Keratinocyte (primary cell): ENCODE measurements at regions not wholly inside any gene's neighbourhood (a gene's known extent, or its start where the extent isn't known, plus 50 kb on each side); places are given as distances from the start of the nearest gene placed in this dataset.

Source experiments
- DNase-seq: peaks from one replicate; pipeline ENCODE4 v3.0.0-alpha.2; 2011; ENCODE audit warnings: low read depth, missing footprints, low spot score
- FAIRE-seq: peaks from 2 replicates; lab custom pipeline; 2011; peaks lifted over from hg19 to GRCh38; lab: Jason Lieb, UNC
- H2AFZ ChIP-seq: 2 replicates; pipeline ENCODE4 v1.6.0; 2012; ENCODE audit warnings: low read length, control low read depth, inconsistent platforms; ENCODE audit not compliant: control insufficient read depth
- H3K27ac ChIP-seq: 2 replicates; pipeline ENCODE4 v1.5.1; 2011; ENCODE audit warnings: low read length; ENCODE audit not compliant: control insufficient read depth, insufficient read depth
- H3K27me3 ChIP-seq: 3 replicates; pipeline ENCODE4 v1.6.0; 2011; ENCODE audit warnings: low read length; ENCODE audit not compliant: control insufficient read depth, insufficient read depth; ENCODE audit errors: extremely low read depth
- H3K36me3 ChIP-seq, 2 experiments: 2 replicates in 1 of 2; 3 replicates in 1 of 2; pipeline ENCODE4 v1.5.1; 2011; ENCODE audit warnings: low read length in 2 of 2, mild to moderate bottlenecking in 1 of 2; ENCODE audit not compliant: control insufficient read depth in 2 of 2, insufficient read depth in 2 of 2; ENCODE audit errors: extremely low read depth in 1 of 2
- H3K4me1 ChIP-seq: 3 replicates; pipeline ENCODE4 v1.5.1; 2011; ENCODE audit warnings: low read length; ENCODE audit not compliant: control insufficient read depth, insufficient read depth; ENCODE audit errors: extremely low read depth
- H3K4me2 ChIP-seq: 3 replicates; pipeline ENCODE4 v1.6.0; 2011; ENCODE audit warnings: low read depth, low read length; ENCODE audit not compliant: control insufficient read depth, insufficient read depth; ENCODE audit errors: extremely low read depth
- H3K4me3 ChIP-seq, 3 experiments: fragments of 200-600 bp in 1 of 3; sonication (generic) in 1 of 3; 2 replicates in 2 of 3; 3 replicates in 1 of 3; pipeline ENCODE4 v1.5.1; 2011 to 2016; ENCODE audit warnings: low read length in 3 of 3, mild to moderate bottlenecking in 3 of 3, control low read depth in 2 of 3, inconsistent platforms in 1 of 3, low read depth in 1 of 3, mixed read lengths in 1 of 3, mixed run types in 1 of 3, moderate library complexity in 1 of 3; ENCODE audit not compliant: control insufficient read depth in 2 of 3, insufficient read depth in 2 of 3; ENCODE audit errors: extremely low read depth in 1 of 3
- H3K79me2 ChIP-seq: 2 replicates; pipeline ENCODE4 v1.6.0; 2012; ENCODE audit warnings: low read length; ENCODE audit not compliant: control insufficient read depth, insufficient read depth
- H3K9ac ChIP-seq: 3 replicates; pipeline ENCODE4 v1.6.0; 2011; ENCODE audit warnings: low read length; ENCODE audit not compliant: control insufficient read depth, insufficient read depth; ENCODE audit errors: extremely low read depth
- H3K9me1 ChIP-seq: 3 replicates; pipeline ENCODE4 v1.6.0; 2011; ENCODE audit warnings: low read length; ENCODE audit not compliant: control insufficient read depth, insufficient read depth; ENCODE audit errors: extremely low read depth
- H3K9me3 ChIP-seq: 2 replicates; pipeline ENCODE4 v1.5.1; 2012; ENCODE audit warnings: low read depth, low read length; ENCODE audit not compliant: control insufficient read depth
- H4K20me1 ChIP-seq: 3 replicates; pipeline ENCODE4 v1.6.0; 2011; ENCODE audit warnings: low read length; ENCODE audit not compliant: control insufficient read depth, insufficient read depth; ENCODE audit errors: extremely low read depth
- EZH2 ChIP-seq: IDR thresholded peaks from one replicate; pipeline ENCODE4 v1.6.1; 2012; ENCODE audit warnings: inconsistent platforms, mild to moderate bottlenecking, low read length, moderate library complexity
- dilution Hi-C: fragments of 300-500 bp; cut with MboI; formaldehyde crosslinking; loops from one replicate; pipeline ENCODE4 v1.7.0; 2020; ENCODE audit warnings: low sequenced_read_pairs; ENCODE audit not compliant: extremely low pct_ligation_motif_present
- TF ChIP-seq, protein P1 (sequence below), 3 experiments: IDR thresholded peaks in 1 of 3; conservative IDR thresholded peaks in 1 of 3; optimal IDR thresholded peaks in 1 of 3; 2 replicates in 2 of 3; 3 replicates in 1 of 3; pipeline versions ENCODE3 to v1.5.1; 2011; ENCODE audit warnings: low read length in 3 of 3, mild to moderate bottlenecking in 3 of 3, moderate library complexity in 2 of 3, control low read depth in 1 of 3, inconsistent platforms in 1 of 3; ENCODE audit not compliant: insufficient read depth in 2 of 3; ENCODE audit errors: extremely low read depth in 1 of 3

DNA sequence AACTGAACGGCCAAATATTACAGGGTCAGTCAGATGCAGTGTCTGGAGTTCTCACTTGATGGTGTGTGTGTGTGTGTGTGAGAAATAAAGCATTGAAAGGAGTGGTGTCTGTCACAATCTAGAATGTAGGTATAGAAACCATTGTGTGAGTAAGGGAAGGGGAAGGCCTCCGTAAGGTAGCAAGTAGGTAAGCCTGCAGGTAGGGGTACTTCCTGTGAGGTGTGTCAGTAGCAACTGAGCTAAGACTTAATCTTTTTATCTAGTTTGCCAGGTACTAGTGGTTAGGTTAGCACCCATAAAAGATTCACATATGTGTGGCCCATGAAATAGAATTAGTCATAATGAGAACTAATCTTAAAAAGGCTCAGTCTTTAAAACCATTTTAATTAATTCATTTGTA is 1517.8 kb downstream of the SI start:
- Histone ChIP-seq H3K4me1 (no peaks in the 10 kb centered on the region), H3K9me1 (no peaks in the 10 kb centered on the region), H3K36me3 (no peaks in the 10 kb centered on the region), H3K4me2 (no peak overlapping the region), H3K79me2 (no peaks in the 10 kb centered on the region), H2AFZ (no peak overlapping the region), H3K9ac (no peak overlapping the region), H4K20me1 (no peaks in the 10 kb centered on the region), H3K4me3 (no peak overlapping the region), H3K27ac (no peak overlapping the region), H3K9me3 (no peaks in the 10 kb centered on the region), H3K27me3 (no peaks in the 10 kb centered on the region)
- FAIRE-seq = no peak
- no peak for DNase-seq
- TF ChIP-seq EZH2 = no peak
- TF ChIP-seq, protein P1, sequence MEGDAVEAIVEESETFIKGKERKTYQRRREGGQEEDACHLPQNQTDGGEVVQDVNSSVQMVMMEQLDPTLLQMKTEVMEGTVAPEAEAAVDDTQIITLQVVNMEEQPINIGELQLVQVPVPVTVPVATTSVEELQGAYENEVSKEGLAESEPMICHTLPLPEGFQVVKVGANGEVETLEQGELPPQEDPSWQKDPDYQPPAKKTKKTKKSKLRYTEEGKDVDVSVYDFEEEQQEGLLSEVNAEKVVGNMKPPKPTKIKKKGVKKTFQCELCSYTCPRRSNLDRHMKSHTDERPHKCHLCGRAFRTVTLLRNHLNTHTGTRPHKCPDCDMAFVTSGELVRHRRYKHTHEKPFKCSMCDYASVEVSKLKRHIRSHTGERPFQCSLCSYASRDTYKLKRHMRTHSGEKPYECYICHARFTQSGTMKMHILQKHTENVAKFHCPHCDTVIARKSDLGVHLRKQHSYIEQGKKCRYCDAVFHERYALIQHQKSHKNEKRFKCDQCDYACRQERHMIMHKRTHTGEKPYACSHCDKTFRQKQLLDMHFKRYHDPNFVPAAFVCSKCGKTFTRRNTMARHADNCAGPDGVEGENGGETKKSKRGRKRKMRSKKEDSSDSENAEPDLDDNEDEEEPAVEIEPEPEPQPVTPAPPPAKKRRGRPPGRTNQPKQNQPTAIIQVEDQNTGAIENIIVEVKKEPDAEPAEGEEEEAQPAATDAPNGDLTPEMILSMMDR (optimal IDR thresholded peaks at IDR 0.05 in 1 of 3, IDR thresholded peaks at IDR 0.05 in 1 of 3, conservative IDR thresholded peaks at IDR 0.05 in 1 of 3; ENCODE audit: extremely low read depth in 1 of 3, insufficient read depth in 2 of 3, low read length in 3 of 3) = no peak
- dilution Hi-C loops = no loop called here

DNA sequence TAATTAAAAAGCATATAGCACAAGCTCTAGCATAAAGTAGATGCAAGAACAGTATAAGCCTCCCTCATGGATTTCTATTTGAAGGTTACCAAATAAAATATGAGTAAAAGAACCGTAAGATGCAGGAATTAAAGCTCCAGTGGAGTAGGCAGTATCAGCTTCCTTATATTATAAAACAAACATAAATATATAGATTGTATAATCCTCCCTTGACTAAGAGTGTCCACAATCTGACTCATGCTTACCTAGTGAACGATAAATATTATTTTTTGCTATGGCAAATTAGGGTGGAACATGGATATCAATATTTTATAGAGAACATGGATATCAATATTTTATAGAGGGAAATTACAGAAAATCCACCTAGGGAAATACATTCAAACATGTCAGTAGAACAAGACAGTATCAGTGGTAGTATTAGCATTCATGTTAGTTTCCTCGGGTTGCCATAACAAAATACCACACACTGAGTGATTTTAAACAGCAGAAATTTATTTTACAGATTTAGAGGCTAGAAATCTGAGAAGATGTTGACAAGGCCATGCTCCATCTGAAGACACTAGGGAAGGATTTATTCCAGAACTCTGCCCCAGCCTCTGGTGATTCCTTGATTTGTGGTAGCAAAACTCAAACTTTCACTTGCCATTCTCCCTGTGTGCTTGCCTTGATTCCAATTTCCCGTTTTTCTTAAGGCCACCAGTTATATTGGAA is 1521.3 kb downstream of the SI start:
- TF ChIP-seq EZH2 = no peak
- TF ChIP-seq, protein P1 (optimal IDR thresholded peaks at IDR 0.05 in 1 of 3, IDR thresholded peaks at IDR 0.05 in 1 of 3, conservative IDR thresholded peaks at IDR 0.05 in 1 of 3; ENCODE audit: extremely low read depth in 1 of 3, insufficient read depth in 2 of 3, low read length in 3 of 3) = no peak
- H3K27me3 ChIP-seq = no peaks in the 10 kb centered on the region
- dilution Hi-C loops = no loop called here
- DNase-seq = no peak
- no peak overlapping the region for H3K4me2 ChIP-seq
- H3K4me3 ChIP-seq = no peak overlapping the region
- H3K9me1 ChIP-seq = no peaks in the 10 kb centered on the region
- no peak overlapping the region for H3K27ac ChIP-seq
- no peaks in the 10 kb centered on the region for H3K4me1 ChIP-seq
- no peaks in the 10 kb centered on the region for H4K20me1 ChIP-seq
- H3K79me2 ChIP-seq = no peaks in the 10 kb centered on the region
- H3K36me3 ChIP-seq = no peaks in the 10 kb centered on the region
- H3K9me3 ChIP-seq = no peaks in the 10 kb centered on the region
- H2AFZ ChIP-seq = no peak overlapping the region
- H3K9ac ChIP-seq = no peak overlapping the region
- FAIRE-seq = no peak
